Colonic mucosa (tissue), 4 donors: ENCODE measurements at regions not wholly inside any gene's neighbourhood (a gene's known extent, or its start where the extent isn't known, plus 50 kb on each side); places are given as distances from the start of the nearest gene placed in this dataset.

Experiments
- DNase-seq: peaks from one replicate; pipeline ENCODE4 v3.0.0-alpha.2; 2020
- H3K27ac ChIP-seq: fragments of 200-600 bp; one replicate; pipeline ENCODE4 v1.8.0; 2021
- H3K27me3 ChIP-seq: fragments of 200-600 bp; one replicate; pipeline ENCODE4 v1.8.0; 2021
- H3K36me3 ChIP-seq: fragments of 200-600 bp; one replicate; pipeline ENCODE4 v1.8.0; 2021
- H3K4me1 ChIP-seq: fragments of 200-600 bp; one replicate; pipeline ENCODE4 v1.8.0; 2021; ENCODE audit warnings: mild to moderate bottlenecking
- H3K4me3 ChIP-seq: fragments of 200-600 bp; one replicate; pipeline ENCODE4 v1.8.0; 2021
- H3K9ac ChIP-seq, 2 donors: one replicate each; pipeline ENCODE4 v1.7.0; 2013; ENCODE audit warnings: control low read depth in 2 of 2, low read depth in 2 of 2, low read length in 2 of 2
- H3K9me3 ChIP-seq: fragments of 200-600 bp; one replicate; pipeline ENCODE4 v1.8.0; 2021
- CTCF ChIP-seq: fragments of 200-600 bp; IDR thresholded peaks from one replicate; pipeline ENCODE4 v1.8.0; 2022; ENCODE audit warnings: antibody characterized with exemption, mild to moderate bottlenecking
- intact Hi-C: fragments of 100-400 bp; cut with DNase I; formaldehyde crosslinking; loops from one replicate; pipeline ENCODE4 v1.14.1; 2022
- donor health status: healthy.
- donor health status: DM: no; HTN: no; CAD: no.
- donor health status: DM: no; HTN: no; CAD: no.

- Histone ChIP-seq H3K4me3 (no peak overlapping the region), H3K9ac (no peak overlapping the region), H3K36me3 (no peaks in the 10 kb centered on the region), H3K27ac (no peak overlapping the region), H3K9me3 (no peaks in the 10 kb centered on the region), H3K4me1 (no peaks in the 10 kb centered on the region), H3K27me3 (no peaks in the 10 kb centered on the region)
- no peak for TF ChIP-seq CTCF
- no peak for DNase-seq
- intact Hi-C loops, result no loop called here
Observed at GRCh38 chr4:1577822-1578217, 106.3 kb downstream of the FAM53A start.

GRCh38 chr4:1576961-1577821, 106.9 kb downstream of the FAM53A start:
- no peak for TF ChIP-seq CTCF
- no peak overlapping the region for H3K9ac ChIP-seq
- H3K36me3 ChIP-seq, result no peaks in the 10 kb centered on the region
- H3K4me3 ChIP-seq, result no peak overlapping the region
- no peak for DNase-seq
- no peaks in the 10 kb centered on the region for H3K27me3 ChIP-seq
- H3K4me1 ChIP-seq, result no peaks in the 10 kb centered on the region
- intact Hi-C loops, result no loop called here
- no peaks in the 10 kb centered on the region for H3K9me3 ChIP-seq
- H3K27ac ChIP-seq, result no peak overlapping the region

- H3K36me3 ChIP-seq, result no peaks in the 10 kb centered on the region
- H3K4me3 ChIP-seq, result no peak overlapping the region
- DNase-seq, result no peak
- intact Hi-C loops, result no loop called here
- TF ChIP-seq CTCF, result no peak
- no peak overlapping the region for H3K9ac ChIP-seq
- H3K4me1 ChIP-seq, result no peaks in the 10 kb centered on the region
- no peaks in the 10 kb centered on the region for H3K9me3 ChIP-seq
- no peak overlapping the region for H3K27ac ChIP-seq
- no peaks in the 10 kb centered on the region for H3K27me3 ChIP-seq
Observed at GRCh38 chr4:1576304-1576960, 107.7 kb downstream of the FAM53A start.

DNA sequence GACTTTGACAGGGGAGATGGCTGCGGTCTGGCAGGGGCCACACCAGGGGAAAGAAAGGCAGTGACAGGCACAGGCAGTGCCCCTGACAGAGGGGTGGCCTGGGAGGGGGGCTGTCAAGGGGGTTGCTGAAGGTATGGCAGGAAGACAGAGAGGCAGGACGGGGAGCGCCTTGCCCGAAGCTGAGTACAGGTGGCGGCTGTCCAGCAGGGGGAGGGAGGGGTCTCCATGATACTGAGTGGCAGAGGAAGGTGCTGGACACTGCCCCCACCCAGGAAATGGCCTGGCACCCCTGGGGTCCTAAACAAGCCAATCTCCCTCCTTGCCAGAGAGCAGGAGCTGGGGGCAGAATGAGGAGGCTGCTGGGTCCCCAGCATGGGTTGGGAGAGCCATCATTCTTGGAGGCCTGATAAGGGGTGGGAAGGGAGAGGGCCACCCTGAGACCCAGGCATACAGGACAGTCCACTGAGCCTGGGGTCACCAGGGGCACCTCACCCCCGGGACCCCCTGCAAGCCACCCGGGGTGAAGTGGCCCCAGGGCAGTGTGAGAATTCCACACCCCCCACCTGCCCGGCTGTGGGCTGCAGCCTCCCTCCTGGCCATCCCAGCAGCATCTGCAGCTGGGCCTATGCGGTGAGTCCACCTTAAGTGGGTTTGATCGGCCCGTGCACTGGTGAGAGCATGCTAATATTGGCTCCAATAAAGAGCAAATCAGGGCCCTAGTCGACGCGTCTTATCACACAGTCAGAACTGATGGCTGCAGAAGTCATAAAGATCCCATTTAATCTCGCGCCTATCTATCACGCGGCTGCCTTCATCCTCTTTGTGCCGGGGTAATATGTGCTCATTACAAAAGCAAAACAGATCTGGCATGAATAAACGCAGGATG, 108.5 kb downstream of the FAM53A start:
- H3K27me3 ChIP-seq, result no peaks in the 10 kb centered on the region
- no peak for DNase-seq
- H3K4me3 ChIP-seq, result no peak overlapping the region
- H3K9me3 ChIP-seq, result no peaks in the 10 kb centered on the region
- H3K4me1 ChIP-seq, result no peaks in the 10 kb centered on the region
- peak overlapping the region in 1 of 2 donors; percentile 12 for H3K9ac ChIP-seq
- TF ChIP-seq CTCF, result no peak
- H3K36me3 ChIP-seq, result no peaks in the 10 kb centered on the region
- intact Hi-C loops, result no loop called here
- no peak overlapping the region for H3K27ac ChIP-seq
